ENCODE measurements at regions not wholly inside any gene's neighbourhood (a gene's known extent, or its start where the extent isn't known, plus 50 kb on each side); places are given as distances from the start of the nearest gene placed in this dataset.

GRCh38 chr2:129763190-129763846 is 216.1 kb upstream of the RAB6C start:
- no peak for DNase-seq (ENCODE audit: low read depth in 1 of 2, low spot score in 1 of 2)

DNA sequence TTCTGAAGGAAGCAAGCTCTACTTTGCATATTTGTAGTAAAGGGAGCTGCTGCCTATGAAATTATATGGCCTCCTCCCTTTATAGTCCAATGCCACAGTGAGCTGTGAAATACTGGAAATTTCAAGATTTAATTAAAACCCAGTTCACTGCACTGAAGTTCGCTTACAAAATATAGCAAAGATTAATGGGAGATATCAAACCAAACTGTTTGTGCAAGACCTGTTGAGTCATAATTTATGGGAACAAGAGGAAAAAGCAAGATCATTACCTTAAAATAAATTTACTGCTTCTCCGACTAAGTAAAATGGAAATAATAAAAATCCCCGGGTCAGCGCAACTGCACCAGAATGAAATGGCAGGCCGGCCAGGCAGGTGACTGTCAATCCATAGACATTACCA is 215.5 kb upstream of the RAB6C start:
- no peak for DNase-seq (ENCODE audit: low read depth in 1 of 2, low spot score in 1 of 2)

DNA sequence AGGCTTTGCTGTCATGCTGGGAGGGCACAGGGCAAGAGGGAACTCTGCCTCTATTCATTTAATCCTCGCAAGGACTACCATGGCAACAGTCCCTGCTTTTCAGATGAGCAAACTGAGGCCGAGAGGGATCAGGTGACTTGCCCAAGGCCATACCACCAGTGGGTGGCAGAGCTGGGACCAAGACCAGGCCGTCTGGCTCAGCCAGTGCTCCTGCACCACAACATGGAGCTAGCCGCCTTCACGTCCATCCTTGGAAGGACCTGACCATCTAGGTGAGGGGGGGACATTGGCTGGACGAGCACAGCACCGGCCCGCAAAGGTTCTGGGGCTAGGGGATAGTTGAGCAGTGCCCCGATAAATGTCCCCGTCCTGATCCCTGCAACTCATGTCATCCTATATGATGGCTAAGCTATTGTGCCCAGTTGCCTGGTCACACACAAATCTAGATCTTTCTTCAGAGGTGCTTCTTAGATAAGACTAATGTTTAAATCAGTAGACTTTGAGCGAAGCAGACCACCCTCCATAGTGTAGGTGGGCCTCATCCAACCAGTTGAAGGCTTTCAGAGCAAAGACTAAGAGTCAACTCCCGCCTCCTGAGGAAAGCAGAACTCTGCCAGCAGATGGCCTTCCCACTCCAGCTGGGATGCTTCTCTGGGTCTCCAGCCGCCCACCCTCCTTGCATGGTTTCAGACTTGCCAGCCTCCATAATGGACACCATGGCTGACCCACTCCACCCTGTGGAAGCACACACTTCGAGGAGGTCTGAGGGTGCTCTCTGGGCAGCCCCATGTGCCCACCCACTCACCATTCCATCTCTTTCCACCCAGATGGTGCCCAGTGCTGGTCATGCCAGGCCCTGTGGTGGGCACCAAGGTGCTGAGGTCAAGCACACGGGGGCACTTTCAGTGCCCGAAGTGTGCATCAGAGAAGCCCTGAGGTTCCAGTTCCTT is 214.8 kb upstream of the RAB6C start:
- no peak for DNase-seq (ENCODE audit: low read depth in 1 of 2, low spot score in 1 of 2)

GRCh38 chr2:129765326-129765677 is 214.2 kb upstream of the RAB6C start:
- no peak for DNase-seq (ENCODE audit: low read depth in 1 of 2, low spot score in 1 of 2)

- DNase-seq (ENCODE audit: low read depth in 1 of 2, low spot score in 1 of 2), result no peak
Observed at GRCh38 chr2:129765678-129766351, 213.7 kb upstream of the RAB6C start.

GRCh38 chr2:129766374-129766993 is 213.0 kb upstream of the RAB6C start:
- DNase-seq (ENCODE audit: low read depth in 1 of 2, low spot score in 1 of 2), result no peak

DNA sequence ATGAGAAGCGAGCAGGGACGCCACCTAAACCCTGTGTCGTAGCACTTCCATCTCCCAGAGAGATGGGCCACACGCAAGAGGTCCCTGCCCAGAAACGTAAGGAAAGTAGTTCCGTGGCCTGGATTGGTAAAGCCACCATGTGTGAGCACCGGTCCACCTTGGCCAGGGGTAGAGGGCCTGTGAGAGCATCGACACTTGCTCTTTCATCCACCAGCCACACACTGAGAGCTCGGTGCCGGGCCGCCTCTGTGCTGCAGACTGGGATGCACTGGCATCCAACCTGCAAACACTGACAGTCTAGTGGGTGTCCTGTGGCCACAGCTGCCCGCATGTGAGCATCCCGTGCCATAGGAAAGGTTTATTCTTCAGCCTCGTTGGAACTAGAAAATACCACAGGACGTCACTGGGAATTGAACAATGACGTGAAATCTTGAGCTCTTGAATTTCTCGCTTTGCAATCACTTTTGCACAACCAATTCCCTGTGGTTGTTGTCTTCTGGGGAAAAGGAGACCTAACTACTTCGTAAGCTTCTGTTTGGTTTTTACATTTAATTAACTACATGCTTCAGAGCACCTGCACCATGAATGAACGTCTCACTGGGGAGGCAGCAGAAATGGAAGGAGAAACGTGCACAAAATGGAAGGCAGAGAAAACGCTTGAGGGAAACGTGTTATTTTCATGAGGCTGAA is 212.0 kb upstream of the RAB6C start:
- DNase-seq (ENCODE audit: low read depth in 1 of 2, low spot score in 1 of 2), result no peak

DNA sequence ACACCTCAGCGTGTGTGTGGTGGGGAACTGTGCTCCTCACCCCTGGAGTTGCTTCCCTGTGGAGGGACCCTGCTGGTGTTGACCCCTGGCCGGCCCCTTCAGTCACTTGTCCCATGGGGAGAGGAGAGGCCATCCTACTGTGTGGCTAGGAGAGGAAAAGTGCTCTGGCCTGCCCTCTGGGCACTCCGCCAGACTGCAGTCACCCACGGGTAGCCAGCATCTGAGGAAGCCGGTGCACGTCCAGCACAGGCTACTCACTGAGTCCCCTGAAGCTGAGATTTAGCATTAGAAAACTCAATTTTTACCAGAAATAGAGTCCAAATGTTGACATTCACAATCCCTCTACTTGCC is 211.5 kb upstream of the RAB6C start:
- no peak for DNase-seq (ENCODE audit: low read depth in 1 of 2, low spot score in 1 of 2)

GRCh38 chr2:129768485-129769184 is 210.8 kb upstream of the RAB6C start:
- DNase-seq (ENCODE audit: low read depth in 1 of 2, low spot score in 1 of 2), result no peak

GRCh38 chr2:129769185-129769991 is 210.1 kb upstream of the RAB6C start:
- DNase-seq (ENCODE audit: low read depth in 1 of 2, low spot score in 1 of 2), result no peak

GRCh38 chr2:129771418-129772189 is 207.9 kb upstream of the RAB6C start:
- DNase-seq (ENCODE audit: low read depth in 1 of 2, low spot score in 1 of 2), result no peak

DNA sequence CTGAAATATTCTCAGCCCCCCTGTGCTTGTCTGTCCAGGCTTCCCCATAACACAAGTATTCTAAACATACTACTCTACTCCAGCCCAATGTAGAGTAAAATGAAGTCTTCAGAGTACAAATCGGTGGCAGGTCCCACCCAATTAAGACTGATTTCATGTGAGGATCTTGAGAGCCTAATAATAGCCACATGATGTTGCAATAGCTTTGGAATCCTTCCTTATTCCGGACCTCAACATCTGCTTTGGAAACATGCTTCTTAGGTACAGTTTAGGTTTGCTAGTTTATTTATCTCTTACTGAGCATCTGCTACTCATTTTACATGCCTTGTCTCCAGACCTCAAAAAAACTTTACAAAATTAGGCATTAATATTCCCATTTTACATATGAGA is 207.3 kb upstream of the RAB6C start:
- no peak for DNase-seq (ENCODE audit: low read depth in 1 of 2, low spot score in 1 of 2)

- DNase-seq (ENCODE audit: low read depth in 1 of 2, low spot score in 1 of 2), result no peak
Observed at GRCh38 chr2:129775952-129776653, 203.4 kb upstream of the RAB6C start.

DNA sequence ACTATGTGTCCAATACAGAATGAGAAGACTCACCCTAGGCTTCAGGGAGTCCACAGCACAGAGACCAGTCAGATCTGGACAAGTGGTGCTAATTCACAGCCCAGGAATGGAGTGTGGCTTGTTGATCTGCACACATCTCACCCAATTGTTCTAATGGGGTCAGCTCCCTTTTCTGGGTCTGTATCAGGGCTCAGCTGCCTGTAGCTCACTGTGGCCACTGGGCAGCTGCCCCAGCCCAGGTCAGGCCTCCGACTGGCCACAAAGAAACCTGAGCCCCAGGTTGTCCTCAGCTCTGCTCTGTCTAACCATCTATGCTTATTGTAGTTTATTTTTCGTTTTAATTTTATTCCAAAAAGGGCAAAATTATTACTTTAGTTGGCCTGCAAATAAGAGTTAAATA is 202.3 kb upstream of the RAB6C start:
- no peak for DNase-seq (ENCODE audit: low read depth in 1 of 2, low spot score in 1 of 2)

GRCh38 chr2:129777762-129778583 is 201.5 kb upstream of the RAB6C start:
- no peak for DNase-seq (ENCODE audit: low read depth in 1 of 2, low spot score in 1 of 2)

GRCh38 chr2:129778584-129778877 is 200.9 kb upstream of the RAB6C start:
- no peak for DNase-seq (ENCODE audit: low read depth in 1 of 2, low spot score in 1 of 2)

DNA sequence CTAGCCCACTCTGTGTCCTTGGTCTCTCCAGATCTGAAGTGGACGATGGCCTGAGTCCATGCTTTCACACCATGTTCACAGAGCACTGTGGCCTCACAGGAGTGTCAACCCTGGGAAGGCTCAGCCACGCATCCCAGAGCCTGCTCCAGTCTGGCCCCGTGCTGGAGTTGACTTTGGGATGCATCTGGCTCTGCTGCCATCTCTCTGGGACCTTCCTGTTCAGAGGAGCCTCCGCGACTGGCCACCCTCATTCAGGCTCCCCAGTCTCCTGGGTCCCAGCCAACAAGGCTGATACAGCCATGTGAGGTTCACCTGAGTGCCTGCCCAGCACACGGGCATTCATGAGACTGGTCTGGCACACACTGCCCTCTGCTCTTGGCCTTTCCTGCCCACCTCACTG is 199.7 kb upstream of the RAB6C start:
- DNase-seq (ENCODE audit: low read depth in 1 of 2, low spot score in 1 of 2), result no peak
